CD4-positive, alpha-beta T cell (primary cell): ENCODE measurements at regions not wholly inside any gene's neighbourhood (a gene's known extent, or its start where the extent isn't known, plus 50 kb on each side); places are given as distances from the start of the nearest gene placed in this dataset.

Experiments used
- ATAC-seq: fragments of 200-7000 bp; cut with Tn5 transposase; one replicate; pipeline ENCODE4 v1.10.0; 2022; ENCODE audit warnings: mild to moderate bottlenecking; ENCODE audit not compliant: poor library complexity
- CTCF ChIA-PET: fragments of 350-600 bp; sonication (Branson Sonifier 250); formaldehyde crosslinking; loops from one replicate; lab custom pipeline; 2021; ENCODE audit warnings: antibody characterized with exemption, inconsistent platforms; lab: Charles Lee
- POLR2A ChIA-PET: fragments of 350-600 bp; sonication (Branson Sonifier 250); formaldehyde crosslinking; loops from one replicate; lab custom pipeline; 2021; ENCODE audit warnings: antibody characterized with exemption, inconsistent platforms; lab: Charles Lee
- DNase-seq, 14 experiments: peaks; one replicate each; pipeline ENCODE4 v3.0.0-alpha.2; 2013 to 2020; ENCODE audit warnings: mixed read lengths in 2 of 14
- H3K27ac ChIP-seq, 2 donors: one replicate each; pipeline versions ENCODE4 v1.5.1 to v1.7.0; 2013; ENCODE audit warnings: low read length in 2 of 2, low read depth in 1 of 2, mild to moderate bottlenecking in 1 of 2
- H3K27me3 ChIP-seq, 2 experiments: 1 replicate in 1 of 2; 2 replicates in 1 of 2; pipeline versions ENCODE4 v1.6.1 to v1.7.0; 2013; ENCODE audit warnings: low read length in 2 of 2, control low read depth in 1 of 2, mild to moderate bottlenecking in 1 of 2, moderate library complexity in 1 of 2; ENCODE audit not compliant: insufficient read depth in 2 of 2, control insufficient read depth in 1 of 2
- H3K36me3 ChIP-seq: one replicate; pipeline ENCODE4 v1.6.1; 2013; ENCODE audit warnings: low read length, control low read depth; ENCODE audit not compliant: insufficient read depth
- H3K4me1 ChIP-seq: one replicate; pipeline ENCODE4 v1.6.1; 2013; ENCODE audit warnings: low read length, control low read depth; ENCODE audit not compliant: insufficient read depth
- H3K4me3 ChIP-seq: one replicate; pipeline ENCODE4 v1.5.1; 2013; ENCODE audit warnings: mild to moderate bottlenecking, low read length, moderate library complexity
- H3K9me3 ChIP-seq, 2 experiments: 1 replicate in 1 of 2; 2 replicates in 1 of 2; pipeline versions ENCODE4 v1.6.1 to v1.7.0; 2013; ENCODE audit warnings: low read length in 2 of 2, mild to moderate bottlenecking in 2 of 2, control low read depth in 1 of 2, moderate library complexity in 1 of 2; ENCODE audit not compliant: control insufficient read depth in 1 of 2, insufficient read depth in 1 of 2
- H3K27ac Mint-ChIP-seq: one replicate; pipeline ENCODE4 v1.8.0; 2020; ENCODE audit warnings: mixed read lengths
- H3K27me3 Mint-ChIP-seq: one replicate; pipeline ENCODE4 v1.8.0; 2021; ENCODE audit warnings: mixed read lengths
- H3K36me3 Mint-ChIP-seq: one replicate; pipeline ENCODE4 v1.8.0; 2021; ENCODE audit warnings: low read depth, mixed read lengths
- H3K4me1 Mint-ChIP-seq: one replicate; pipeline ENCODE4 v1.8.0; 2021; ENCODE audit warnings: low read depth, mixed read lengths
- H3K4me3 Mint-ChIP-seq: one replicate; pipeline ENCODE4 v1.8.0; 2020; ENCODE audit warnings: mild to moderate bottlenecking, mixed read lengths
- H3K9me3 Mint-ChIP-seq: one replicate; pipeline ENCODE4 v1.8.0; 2020; ENCODE audit warnings: mixed read lengths
- CTCF ChIP-seq: fragments of 200-600 bp; IDR thresholded peaks from one replicate; pipeline ENCODE4 v1.8.0; 2022; ENCODE audit warnings: antibody characterized with exemption, mild to moderate bottlenecking
- intact Hi-C, 2 experiments: fragments of 100-400 bp; cut with DNase I in 1 of 2; cut with micrococcal nuclease in 1 of 2; formaldehyde crosslinking; loops; one replicate each; pipeline versions ENCODE4 v1.15.1 to v1.9.0; 2023 to 2025; cut with DNase I, micrococcal nuclease

- no peak overlapping the region for H3K4me3 Mint-ChIP-seq
- H3K4me1 ChIP-seq = no peaks in the 10 kb centered on the region
- H3K27ac ChIP-seq = no peak overlapping the region
- intact Hi-C loops = no loop called here
- no peak overlapping the region for H3K4me3 ChIP-seq
- CTCF ChIA-PET = no interaction called here
- no peak for TF ChIP-seq CTCF
- no peaks in the 10 kb centered on the region for H3K36me3 Mint-ChIP-seq
- H3K9me3 Mint-ChIP-seq = peaks cover 23% of the 10 kb centered on the region
- peaks cover 16% of the 10 kb centered on the region for H3K27me3 Mint-ChIP-seq
- ATAC-seq (no peak), DNase-seq (no peak)
- no peak overlapping the region for H3K27ac Mint-ChIP-seq
- H3K4me1 Mint-ChIP-seq = no peaks in the 10 kb centered on the region
- POLR2A ChIA-PET = no interaction called here
- H3K36me3 ChIP-seq = no peaks in the 10 kb centered on the region
- no peaks in the 10 kb centered on the region for H3K27me3 ChIP-seq
- H3K9me3 ChIP-seq = peaks cover 0 to 13% of the 10 kb centered on the region in 2 experiments
These were observed 54.1 kb downstream of the C1QL2 start for GRCh38 chr2:119104414-119104813.

- H3K9me3 Mint-ChIP-seq = peaks cover 25% of the 10 kb centered on the region
These were observed 55.6 kb downstream of the C1QL2 start for GRCh38 chr2:119102964-119103363.

GRCh38 chr2:119088416-119088815, 70.1 kb downstream of the C1QL2 start:
- H3K4me3 Mint-ChIP-seq = no peak overlapping the region
- ChIA-PET POLR2A (no interaction called here), CTCF (no interaction called here)
- H3K9me3 Mint-ChIP-seq = no peaks in the 10 kb centered on the region
- DNase-seq = no peak
- no peaks in the 10 kb centered on the region for H3K36me3 Mint-ChIP-seq
- no peak for TF ChIP-seq CTCF
- no peak for ATAC-seq
- no peak overlapping the region for H3K4me3 ChIP-seq
- H3K4me1 ChIP-seq = no peaks in the 10 kb centered on the region
- H3K27me3 ChIP-seq = no peaks in the 10 kb centered on the region
- intact Hi-C loops = no loop called here
- no peaks in the 10 kb centered on the region for H3K4me1 Mint-ChIP-seq
- peaks cover 0 to 5% of the 10 kb centered on the region in 2 experiments for H3K9me3 ChIP-seq
- no peaks in the 10 kb centered on the region for H3K36me3 ChIP-seq
- no peak overlapping the region for H3K27ac ChIP-seq
- H3K27ac Mint-ChIP-seq = no peak overlapping the region
- peaks cover 8% of the 10 kb centered on the region for H3K27me3 Mint-ChIP-seq

More at GRCh38 chr2:119102964-119103363, 55.6 kb downstream of the C1QL2 start:
- H3K4me3 Mint-ChIP-seq = no peak overlapping the region
- ChIA-PET CTCF (no interaction called here), POLR2A (no interaction called here)
- TF ChIP-seq CTCF = no peak
- H3K27ac Mint-ChIP-seq = no peak overlapping the region
- Histone ChIP-seq H3K27ac (no peak overlapping the region), H3K4me3 (no peak overlapping the region), H3K27me3 (no peaks in the 10 kb centered on the region), H3K9me3 (peaks cover 0 to 13% of the 10 kb centered on the region in 2 experiments), H3K4me1 (no peaks in the 10 kb centered on the region), H3K36me3 (no peaks in the 10 kb centered on the region)
- H3K4me1 Mint-ChIP-seq = no peaks in the 10 kb centered on the region
- no peaks in the 10 kb centered on the region for H3K36me3 Mint-ChIP-seq
- DNase-seq (no peak), ATAC-seq (no peak)
- H3K27me3 Mint-ChIP-seq = peaks cover 23% of the 10 kb centered on the region
- intact Hi-C loops = no loop called here
